ENCODE measurements at regions not wholly inside any gene's neighbourhood (a gene's known extent, or its start where the extent isn't known, plus 50 kb on each side); places are given as distances from the start of the nearest gene placed in this dataset.

DNA sequence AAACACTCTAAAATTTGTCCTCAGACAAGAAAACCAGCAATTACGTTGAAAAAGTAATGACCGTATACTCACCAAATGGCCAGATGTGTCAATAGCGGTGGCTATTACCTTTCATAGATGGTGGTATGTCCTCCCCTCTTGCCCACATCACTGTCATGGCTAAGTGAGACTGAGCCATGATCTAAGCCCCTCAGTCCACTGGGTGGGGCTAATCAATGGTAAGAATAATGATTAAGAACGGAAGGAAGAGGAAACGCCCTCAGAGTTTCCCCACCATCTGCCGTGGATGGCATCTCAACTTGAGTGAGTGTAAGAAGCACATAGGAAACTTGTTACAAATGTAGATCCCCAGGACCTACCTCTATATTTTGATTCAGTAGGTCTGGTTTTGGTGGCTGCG, 65.8 kb upstream of the EFEMP1 start:
- no peak for DNase-seq (ENCODE audit: low spot score in 2 of 2)
- no peaks in the 10 kb centered on the region for H3K9me3 ChIP-seq
- no peak for TF ChIP-seq POLR2A (IDR thresholded peaks at IDR 0.05)
- TF ChIP-seq, protein P1, sequence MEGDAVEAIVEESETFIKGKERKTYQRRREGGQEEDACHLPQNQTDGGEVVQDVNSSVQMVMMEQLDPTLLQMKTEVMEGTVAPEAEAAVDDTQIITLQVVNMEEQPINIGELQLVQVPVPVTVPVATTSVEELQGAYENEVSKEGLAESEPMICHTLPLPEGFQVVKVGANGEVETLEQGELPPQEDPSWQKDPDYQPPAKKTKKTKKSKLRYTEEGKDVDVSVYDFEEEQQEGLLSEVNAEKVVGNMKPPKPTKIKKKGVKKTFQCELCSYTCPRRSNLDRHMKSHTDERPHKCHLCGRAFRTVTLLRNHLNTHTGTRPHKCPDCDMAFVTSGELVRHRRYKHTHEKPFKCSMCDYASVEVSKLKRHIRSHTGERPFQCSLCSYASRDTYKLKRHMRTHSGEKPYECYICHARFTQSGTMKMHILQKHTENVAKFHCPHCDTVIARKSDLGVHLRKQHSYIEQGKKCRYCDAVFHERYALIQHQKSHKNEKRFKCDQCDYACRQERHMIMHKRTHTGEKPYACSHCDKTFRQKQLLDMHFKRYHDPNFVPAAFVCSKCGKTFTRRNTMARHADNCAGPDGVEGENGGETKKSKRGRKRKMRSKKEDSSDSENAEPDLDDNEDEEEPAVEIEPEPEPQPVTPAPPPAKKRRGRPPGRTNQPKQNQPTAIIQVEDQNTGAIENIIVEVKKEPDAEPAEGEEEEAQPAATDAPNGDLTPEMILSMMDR (IDR thresholded peaks at IDR 0.05), result no peak
- TF ChIP-seq EP300 (IDR thresholded peaks at IDR 0.05), result no peak
- TF ChIP-seq POLR2AphosphoS5 (IDR thresholded peaks at IDR 0.05), result no peak
- H3K36me3 ChIP-seq, result no peaks in the 10 kb centered on the region
- H3K27me3 ChIP-seq, result no peaks in the 10 kb centered on the region
- no peaks in the 10 kb centered on the region for H3K4me1 ChIP-seq
- 92% methylated on average over 7 of the region's 7 CpGs for WGBS
- H3K4me3 ChIP-seq, result no peak overlapping the region
- H3K27ac ChIP-seq, result no peak overlapping the region

DNA sequence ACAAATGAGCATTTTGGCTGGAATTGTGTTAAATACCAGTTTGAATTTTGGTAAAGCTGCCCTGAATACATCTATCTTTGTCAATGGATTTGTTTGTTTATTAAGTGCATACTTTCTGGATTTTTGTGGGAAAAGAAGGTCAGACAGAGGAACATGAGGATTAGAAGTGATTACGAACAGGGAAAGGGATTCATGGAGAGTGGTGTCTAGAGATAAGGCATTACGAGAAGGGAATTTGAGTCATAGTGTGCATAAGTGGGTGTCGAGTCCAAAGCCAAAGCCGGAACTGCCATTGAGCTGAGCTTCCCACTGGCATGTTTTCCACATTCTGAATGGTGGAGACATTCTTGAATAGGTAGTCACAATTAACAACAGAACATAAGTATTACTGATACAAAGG, 68.9 kb upstream of the EFEMP1 start:
- whole genome bisulfite sequencing, result 53% methylated on average over 4 of the region's 4 CpGs
- Histone ChIP-seq H3K4me1 (no peaks in the 10 kb centered on the region), H3K27ac (no peak overlapping the region), H3K27me3 (no peaks in the 10 kb centered on the region), H3K4me3 (no peak overlapping the region), H3K9me3 (no peaks in the 10 kb centered on the region), H3K36me3 (no peaks in the 10 kb centered on the region)
- no peak for TF ChIP-seq POLR2AphosphoS5 (IDR thresholded peaks at IDR 0.05)
- TF ChIP-seq, protein P1 (IDR thresholded peaks at IDR 0.05), result no peak
- no peak for TF ChIP-seq EP300 (IDR thresholded peaks at IDR 0.05)
- no peak for TF ChIP-seq POLR2A (IDR thresholded peaks at IDR 0.05)
- no peak for DNase-seq (ENCODE audit: low spot score in 2 of 2)

DNA sequence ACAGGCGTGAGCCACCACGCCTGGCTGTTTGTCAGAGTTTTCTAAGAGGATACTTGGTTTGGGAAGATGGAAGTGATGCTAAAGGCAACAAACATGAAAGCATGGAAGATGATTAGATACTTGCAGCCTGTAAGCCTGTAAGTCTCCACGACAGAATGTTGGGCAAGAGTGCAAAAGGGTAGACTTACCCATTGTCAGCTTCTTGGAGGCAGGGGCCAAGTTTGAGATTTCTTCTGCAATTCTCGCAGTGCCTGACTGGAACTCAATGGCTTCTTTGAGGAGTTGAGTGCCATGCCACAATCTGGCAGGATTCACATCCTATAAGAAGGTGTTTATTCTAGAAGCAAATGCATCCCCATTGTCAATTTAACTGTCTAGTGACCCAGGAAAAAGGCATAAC, 70.1 kb upstream of the EFEMP1 start:
- Histone ChIP-seq H3K4me3 (no peak overlapping the region), H3K9me3 (no peaks in the 10 kb centered on the region), H3K36me3 (no peaks in the 10 kb centered on the region), H3K4me1 (no peaks in the 10 kb centered on the region), H3K27ac (no peak overlapping the region), H3K27me3 (no peaks in the 10 kb centered on the region)
- whole genome bisulfite sequencing, result 91% methylated on average over 4 of the region's 4 CpGs
- DNase-seq (ENCODE audit: low spot score in 2 of 2), result no peak
- TF ChIP-seq, protein P1 (IDR thresholded peaks at IDR 0.05), result no peak
- no peak for TF ChIP-seq POLR2AphosphoS5 (IDR thresholded peaks at IDR 0.05)
- no peak for TF ChIP-seq EP300 (IDR thresholded peaks at IDR 0.05)
- no peak for TF ChIP-seq POLR2A (IDR thresholded peaks at IDR 0.05)

DNA sequence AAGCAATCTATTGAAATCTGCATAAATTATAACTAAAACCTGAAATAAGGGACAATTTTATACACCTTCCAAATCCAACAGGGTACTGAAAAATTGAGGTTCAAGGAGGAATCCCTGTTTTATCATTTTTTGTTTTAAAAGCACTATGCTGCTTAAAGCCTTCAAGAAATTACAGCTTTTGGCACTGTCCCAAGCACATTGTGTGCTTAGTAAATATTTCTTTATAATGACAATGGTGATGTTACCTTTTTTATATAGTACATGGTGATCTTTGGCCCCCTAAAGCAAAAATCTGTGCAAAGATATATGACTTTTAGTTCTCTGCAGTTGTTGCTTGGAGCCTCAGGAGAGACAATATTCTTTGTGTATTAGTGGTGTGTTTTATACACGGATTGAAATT, 71.6 kb upstream of the EFEMP1 start:
- H3K4me1 ChIP-seq, result no peaks in the 10 kb centered on the region
- WGBS, result 67% methylated on average over 1 of the region's 1 CpG
- no peaks in the 10 kb centered on the region for H3K36me3 ChIP-seq
- no peaks in the 10 kb centered on the region for H3K27me3 ChIP-seq
- no peak overlapping the region for H3K27ac ChIP-seq
- TF ChIP-seq POLR2A (IDR thresholded peaks at IDR 0.05), result no peak
- TF ChIP-seq, protein P1 (IDR thresholded peaks at IDR 0.05), result no peak
- TF ChIP-seq EP300 (IDR thresholded peaks at IDR 0.05), result no peak
- TF ChIP-seq POLR2AphosphoS5 (IDR thresholded peaks at IDR 0.05), result no peak
- H3K4me3 ChIP-seq, result no peak overlapping the region
- DNase-seq (ENCODE audit: low spot score in 2 of 2), result no peak
- H3K9me3 ChIP-seq, result no peaks in the 10 kb centered on the region

DNA sequence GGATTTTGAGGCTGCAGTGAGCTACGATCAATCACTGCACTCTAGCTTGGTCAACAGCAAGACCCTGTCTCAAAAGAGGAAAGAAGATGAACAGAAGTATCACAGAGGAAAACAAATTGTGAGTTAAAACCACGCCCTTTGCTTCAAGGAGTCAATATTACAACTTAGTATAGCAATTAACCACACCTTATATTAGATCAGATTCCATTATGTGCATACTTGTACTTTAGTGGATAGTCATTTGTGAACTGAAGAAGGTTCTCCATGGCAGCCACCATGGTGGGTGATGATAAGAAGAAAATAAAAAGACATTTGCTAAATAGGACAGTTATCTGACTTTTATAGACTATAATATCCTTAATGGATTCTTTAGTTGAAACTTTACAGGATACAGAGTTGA, 72.3 kb upstream of the EFEMP1 start:
- TF ChIP-seq, protein P1 (IDR thresholded peaks at IDR 0.05), result no peak
- no peak for TF ChIP-seq EP300 (IDR thresholded peaks at IDR 0.05)
- no peak for TF ChIP-seq POLR2A (IDR thresholded peaks at IDR 0.05)
- no peak for TF ChIP-seq POLR2AphosphoS5 (IDR thresholded peaks at IDR 0.05)
- no peaks in the 10 kb centered on the region for H3K27me3 ChIP-seq
- H3K4me3 ChIP-seq, result no peak overlapping the region
- no peak for DNase-seq (ENCODE audit: low spot score in 2 of 2)
- H3K4me1 ChIP-seq, result no peaks in the 10 kb centered on the region
- 88% methylated on average over 2 of the region's 2 CpGs for WGBS
- no peaks in the 10 kb centered on the region for H3K9me3 ChIP-seq
- H3K27ac ChIP-seq, result no peak overlapping the region
- H3K36me3 ChIP-seq, result no peaks in the 10 kb centered on the region
